ENCODE measurements at regions not wholly inside any gene's neighbourhood (a gene's known extent, or its start where the extent isn't known, plus 50 kb on each side); places are given as distances from the start of the nearest gene placed in this dataset.

- peaks cover 10% of the 10 kb centered on the region for H3K27me3 Mint-ChIP-seq
- H3K4me1 Mint-ChIP-seq = no peaks in the 10 kb centered on the region
- H3K36me3 Mint-ChIP-seq (ENCODE audit: low read depth) = no peaks in the 10 kb centered on the region
- CTCF ChIA-PET = no interaction called here
- POLR2A ChIA-PET = no interaction called here
- DNase-seq (no peak), ATAC-seq (no peak)
- H3K4me3 Mint-ChIP-seq = no peak overlapping the region
- intact Hi-C loops (cut with DNase I, micrococcal nuclease) = no loop called here
- H3K27ac Mint-ChIP-seq = no peak overlapping the region
- H3K9me3 Mint-ChIP-seq (ENCODE audit: low read depth) = no peaks in the 10 kb centered on the region
Measured at GRCh38 chr10:117674201-117674600, 131.7 kb downstream of the EMX2 start.

GRCh38 chr10:117674646-117675045 is 132.1 kb downstream of the EMX2 start:
- Mint-ChIP-seq H3K36me3 (ENCODE audit: low read depth) (no peaks in the 10 kb centered on the region), H3K27me3 (peaks cover 10% of the 10 kb centered on the region), H3K4me1 (no peaks in the 10 kb centered on the region), H3K27ac (no peak overlapping the region), H3K9me3 (ENCODE audit: low read depth) (no peaks in the 10 kb centered on the region), H3K4me3 (no peak overlapping the region)
- POLR2A ChIA-PET = no interaction called here
- intact Hi-C loops (cut with DNase I, micrococcal nuclease) = no loop called here
- CTCF ChIA-PET = no interaction called here
- ATAC-seq (no peak), DNase-seq (no peak)

- no peak overlapping the region for H3K4me3 Mint-ChIP-seq
- no peak overlapping the region for H3K27ac Mint-ChIP-seq
- POLR2A ChIA-PET = no interaction called here
- DNase-seq (no peak), ATAC-seq (no peak)
- CTCF ChIA-PET = no interaction called here
- H3K4me1 Mint-ChIP-seq = no peaks in the 10 kb centered on the region
- H3K27me3 Mint-ChIP-seq = peaks cover 10% of the 10 kb centered on the region
- intact Hi-C loops (cut with DNase I, micrococcal nuclease) = no loop called here
- H3K9me3 Mint-ChIP-seq (ENCODE audit: low read depth) = no peaks in the 10 kb centered on the region
- H3K36me3 Mint-ChIP-seq (ENCODE audit: low read depth) = no peaks in the 10 kb centered on the region
Measured at GRCh38 chr10:117675514-117676055, 133.0 kb downstream of the EMX2 start.

GRCh38 chr10:117677239-117677638 is 134.7 kb downstream of the EMX2 start:
- Mint-ChIP-seq H3K9me3 (ENCODE audit: low read depth) (no peaks in the 10 kb centered on the region), H3K36me3 (ENCODE audit: low read depth) (no peaks in the 10 kb centered on the region), H3K27ac (no peak overlapping the region), H3K27me3 (peaks cover 10% of the 10 kb centered on the region), H3K4me3 (no peak overlapping the region), H3K4me1 (no peaks in the 10 kb centered on the region)
- ATAC-seq (no peak), DNase-seq (no peak)
- CTCF ChIA-PET = interaction anchor here (0.7 kb wide), 2 partner anchors 8 to 490 kb away, joined by 3 read pairs; no protein-coding TSS in a partner anchor
- intact Hi-C loops (cut with DNase I, micrococcal nuclease) = no loop called here
- POLR2A ChIA-PET = no interaction called here

- intact Hi-C loops (cut with DNase I, micrococcal nuclease) = no loop called here
- H3K4me3 Mint-ChIP-seq = no peak overlapping the region
- ATAC-seq = no peak
Measured at GRCh38 chr10:117677890-117678500, 135.4 kb downstream of the EMX2 start.

GRCh38 chr10:117680601-117681000 is 138.1 kb downstream of the EMX2 start:
- ATAC-seq = no peak
- H3K36me3 Mint-ChIP-seq (ENCODE audit: low read depth) = no peaks in the 10 kb centered on the region
- DNase-seq = no peak
- H3K27ac Mint-ChIP-seq = no peak overlapping the region
- POLR2A ChIA-PET = no interaction called here
- intact Hi-C loops (cut with DNase I, micrococcal nuclease) = no loop called here
- no peaks in the 10 kb centered on the region for H3K9me3 Mint-ChIP-seq (ENCODE audit: low read depth)
- CTCF ChIA-PET = interaction anchor here (1.1 kb wide), 1 partner anchor 184 kb away, joined by 6 read pairs; no protein-coding TSS in a partner anchor
- H3K27me3 Mint-ChIP-seq = peaks cover 10% of the 10 kb centered on the region
- no peaks in the 10 kb centered on the region for H3K4me1 Mint-ChIP-seq
- no peak overlapping the region for H3K4me3 Mint-ChIP-seq

More at GRCh38 chr10:117677890-117678500, 135.4 kb downstream of the EMX2 start:
- no peak for DNase-seq
- CTCF ChIA-PET = no interaction called here
- Mint-ChIP-seq H3K4me1 (no peaks in the 10 kb centered on the region), H3K9me3 (ENCODE audit: low read depth) (no peaks in the 10 kb centered on the region), H3K36me3 (ENCODE audit: low read depth) (no peaks in the 10 kb centered on the region), H3K27ac (no peak overlapping the region), H3K27me3 (peaks cover 10% of the 10 kb centered on the region)
- POLR2A ChIA-PET = no interaction called here

- Mint-ChIP-seq H3K27ac (no peak overlapping the region), H3K9me3 (ENCODE audit: low read depth) (no peaks in the 10 kb centered on the region), H3K4me1 (no peaks in the 10 kb centered on the region), H3K36me3 (ENCODE audit: low read depth) (no peaks in the 10 kb centered on the region), H3K27me3 (peaks cover 13% of the 10 kb centered on the region), H3K4me3 (no peak overlapping the region)
- POLR2A ChIA-PET = no interaction called here
- intact Hi-C loops (cut with DNase I, micrococcal nuclease) = no loop called here
- CTCF ChIA-PET = interaction anchor here (1.1 kb wide), 1 partner anchor 184 kb away, joined by 6 read pairs; no protein-coding TSS in a partner anchor
- DNase-seq (no peak), ATAC-seq (no peak)
Measured at GRCh38 chr10:117681104-117681503, 138.6 kb downstream of the EMX2 start.

GRCh38 chr10:117684046-117684610 is 141.6 kb downstream of the EMX2 start:
- no peak for ATAC-seq
- POLR2A ChIA-PET = no interaction called here

GRCh38 chr10:117684672-117685211 is 142.2 kb downstream of the EMX2 start:
- intact Hi-C loops (cut with DNase I, micrococcal nuclease) = no loop called here
- Mint-ChIP-seq H3K4me1 (no peaks in the 10 kb centered on the region), H3K36me3 (ENCODE audit: low read depth) (no peaks in the 10 kb centered on the region), H3K27me3 (peaks cover 12% of the 10 kb centered on the region), H3K27ac (no peak overlapping the region), H3K9me3 (ENCODE audit: low read depth) (no peaks in the 10 kb centered on the region), H3K4me3 (no peak overlapping the region)
- CTCF ChIA-PET = no interaction called here
- POLR2A ChIA-PET = no interaction called here
- ATAC-seq (no peak), DNase-seq (no peak)

More at GRCh38 chr10:117684046-117684610, 141.6 kb downstream of the EMX2 start:
- H3K4me3 Mint-ChIP-seq = no peak overlapping the region
- peaks cover 11% of the 10 kb centered on the region for H3K27me3 Mint-ChIP-seq
- CTCF ChIA-PET = no interaction called here
- no peak overlapping the region for H3K27ac Mint-ChIP-seq
- H3K36me3 Mint-ChIP-seq (ENCODE audit: low read depth) = no peaks in the 10 kb centered on the region
- DNase-seq = no peak
- no peaks in the 10 kb centered on the region for H3K9me3 Mint-ChIP-seq (ENCODE audit: low read depth)
- no peaks in the 10 kb centered on the region for H3K4me1 Mint-ChIP-seq
- intact Hi-C loops (cut with DNase I, micrococcal nuclease) = no loop called here

- intact Hi-C loops (cut with DNase I, micrococcal nuclease) = no loop called here
- Mint-ChIP-seq H3K27ac (no peak overlapping the region), H3K4me3 (no peak overlapping the region), H3K27me3 (peaks cover 12% of the 10 kb centered on the region), H3K36me3 (ENCODE audit: low read depth) (no peaks in the 10 kb centered on the region), H3K9me3 (ENCODE audit: low read depth) (no peaks in the 10 kb centered on the region), H3K4me1 (no peaks in the 10 kb centered on the region)
- CTCF ChIA-PET = interaction anchor here (0.6 kb wide), 1 partner anchor 305 kb away, joined by 3 read pairs; no protein-coding TSS in a partner anchor
- POLR2A ChIA-PET = no interaction called here
- no peak for DNase-seq
- no peak for ATAC-seq
Measured at GRCh38 chr10:117685431-117685830, 142.9 kb downstream of the EMX2 start.

- ChIA-PET CTCF (no interaction called here), POLR2A (no interaction called here)
- ATAC-seq (no peak), DNase-seq (no peak)
- H3K4me3 Mint-ChIP-seq = no peak overlapping the region
- intact Hi-C loops (cut with DNase I, micrococcal nuclease) = no loop called here
- peaks cover 12% of the 10 kb centered on the region for H3K27me3 Mint-ChIP-seq
- H3K27ac Mint-ChIP-seq = no peak overlapping the region
- no peaks in the 10 kb centered on the region for H3K4me1 Mint-ChIP-seq
- no peaks in the 10 kb centered on the region for H3K36me3 Mint-ChIP-seq (ENCODE audit: low read depth)
- H3K9me3 Mint-ChIP-seq (ENCODE audit: low read depth) = no peaks in the 10 kb centered on the region
Measured at GRCh38 chr10:117686606-117687005, 144.1 kb downstream of the EMX2 start.

GRCh38 chr10:117688358-117688757 is 145.8 kb downstream of the EMX2 start:
- intact Hi-C loops (cut with DNase I, micrococcal nuclease) = no loop called here
- peaks cover 12% of the 10 kb centered on the region for H3K27me3 Mint-ChIP-seq
- ATAC-seq = no peak
- no peaks in the 10 kb centered on the region for H3K36me3 Mint-ChIP-seq (ENCODE audit: low read depth)
- H3K4me3 Mint-ChIP-seq = no peak overlapping the region
- no peaks in the 10 kb centered on the region for H3K9me3 Mint-ChIP-seq (ENCODE audit: low read depth)
- H3K4me1 Mint-ChIP-seq = no peaks in the 10 kb centered on the region
- no peak overlapping the region for H3K27ac Mint-ChIP-seq
- no peak for DNase-seq
- ChIA-PET CTCF (no interaction called here), POLR2A (no interaction called here)
